RCC 7860 (cell line): ENCODE measurements at regions not wholly inside any gene's neighbourhood (a gene's known extent, or its start where the extent isn't known, plus 50 kb on each side); places are given as distances from the start of the nearest gene placed in this dataset.

Experiments
- DNase-seq: peaks from one replicate; pipeline ENCODE4 v3.0.0-alpha.2; 2015; ENCODE audit warnings: low spot score
- FAIRE-seq: peaks from 2 replicates; lab custom pipeline; 2012; peaks lifted over from hg19 to GRCh38; lab: Jason Lieb, UNC

GRCh38 chr3:167898091-167898490 lies 162.6 kb downstream of the SERPINI1 start:
- DNase-seq (no peak), FAIRE-seq (no peak)

GRCh38 chr3:167895684-167896083 lies 160.2 kb downstream of the SERPINI1 start:
- no peak for FAIRE-seq
- no peak for DNase-seq

GRCh38 chr3:167895178-167895577 lies 159.7 kb downstream of the SERPINI1 start:
- FAIRE-seq (no peak), DNase-seq (no peak)

DNA sequence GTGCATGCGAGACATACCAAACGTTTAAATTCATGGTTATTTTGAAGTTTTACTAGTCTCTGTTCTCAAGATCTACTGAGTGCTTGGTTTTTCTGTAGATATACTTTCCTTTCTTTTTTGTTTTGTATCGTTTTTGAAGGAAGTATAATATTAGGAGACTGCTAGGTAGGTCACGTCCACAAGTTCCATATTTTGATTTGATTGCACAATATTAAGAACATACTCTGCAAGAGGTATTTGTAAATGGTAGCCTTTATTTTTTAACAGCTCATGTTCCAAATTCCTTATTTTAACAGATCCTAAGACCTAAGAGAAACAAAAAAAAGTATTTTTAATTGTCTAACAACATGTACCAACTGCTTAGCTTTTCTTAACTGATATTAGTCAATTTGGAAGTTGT lies 156.7 kb downstream of the SERPINI1 start:
- FAIRE-seq (no peak), DNase-seq (no peak)

- DNase-seq (no peak), FAIRE-seq (no peak)
These were observed 151.6 kb downstream of the SERPINI1 start for GRCh38 chr3:167887096-167887495.

DNA sequence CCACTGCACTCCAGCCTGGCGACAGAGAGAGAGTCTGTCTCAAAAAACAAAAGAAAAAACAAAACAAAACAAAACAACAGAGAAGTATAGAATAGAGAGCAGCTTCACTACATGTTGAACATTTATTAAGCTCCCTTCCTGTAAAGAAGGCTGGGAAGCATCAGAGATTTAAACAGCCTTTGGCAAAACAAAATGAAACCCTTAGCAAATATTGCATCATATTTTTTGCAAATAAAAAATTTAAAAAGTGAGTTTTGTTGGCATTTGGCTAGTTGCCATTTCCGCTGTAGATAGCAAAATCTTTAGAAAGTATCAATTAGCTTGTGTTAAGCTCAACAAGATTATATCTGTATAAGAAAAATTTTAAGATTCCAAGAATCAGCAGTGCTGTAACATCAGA lies 151.2 kb downstream of the SERPINI1 start:
- FAIRE-seq (no peak), DNase-seq (no peak)

GRCh38 chr3:167885277-167885676 lies 149.8 kb downstream of the SERPINI1 start:
- DNase-seq: no peak
- FAIRE-seq: no peak

GRCh38 chr3:167884481-167884880 lies 149.0 kb downstream of the SERPINI1 start:
- no peak for FAIRE-seq
- DNase-seq: no peak

GRCh38 chr3:167883452-167883851 lies 147.9 kb downstream of the SERPINI1 start:
- FAIRE-seq: no peak
- no peak for DNase-seq

DNA sequence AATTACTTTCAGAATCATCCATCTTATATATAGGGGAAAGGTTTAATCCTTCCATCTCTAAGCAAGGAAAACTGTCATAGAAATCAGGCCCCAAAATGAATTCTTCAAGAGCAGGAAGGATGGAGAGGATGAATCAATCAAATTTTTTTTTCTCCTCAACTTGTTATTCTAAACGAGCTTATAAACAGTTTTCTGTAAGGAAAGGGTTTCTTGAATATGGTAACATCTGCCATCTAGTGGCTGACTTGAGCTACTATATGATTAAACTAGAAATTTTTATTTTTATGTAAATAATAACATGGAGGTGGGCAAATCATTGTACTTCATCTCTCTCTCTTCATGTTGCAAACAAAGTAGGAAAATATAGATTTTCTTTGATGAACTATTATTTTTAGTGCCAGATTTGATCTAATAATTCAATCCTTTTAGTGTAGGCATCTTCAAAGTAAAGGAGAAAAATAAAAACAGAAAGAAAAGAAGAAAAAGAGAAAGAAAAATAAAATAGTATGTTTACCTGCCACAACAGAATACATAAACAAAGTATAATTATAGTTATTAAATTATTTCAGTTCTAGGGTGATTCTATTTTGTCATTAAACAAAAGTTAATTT lies 146.6 kb downstream of the SERPINI1 start:
- DNase-seq: peak; percentile 38

GRCh38 chr3:167880183-167880582 lies 144.7 kb downstream of the SERPINI1 start:
- no peak for DNase-seq
- FAIRE-seq: no peak

More for the DNA sequence above, 146.6 kb downstream of the SERPINI1 start:
- FAIRE-seq: peak; percentile 75

- peak; percentile 23 for DNase-seq
- no peak for FAIRE-seq
These were observed 141.2 kb downstream of the SERPINI1 start for GRCh38 chr3:167876620-167877281.
